DOHH2 (cell line): ENCODE measurements at regions not wholly inside any gene's neighbourhood (a gene's known extent, or its start where the extent isn't known, plus 50 kb on each side); places are given as distances from the start of the nearest gene placed in this dataset.

Experiments used
- H3F3A ChIP-seq: fragments of 200-600 bp; sonication (generic), shearing (Covaris generic); 2 replicates; pipeline ENCODE4 v1.6.0; 2016; ENCODE audit warnings: antibody characterized with exemption, mild to moderate bottlenecking; ENCODE audit not compliant: control insufficient read depth, insufficient read depth
- H3K27ac ChIP-seq: fragments of 200-600 bp; sonication (generic); 2 replicates; pipeline ENCODE4 v1.5.1; 2014; ENCODE audit warnings: low read depth, mild to moderate bottlenecking, low read length, moderate library complexity
- H3K27me3 ChIP-seq: fragments of 200-600 bp; sonication (generic); 2 replicates; pipeline ENCODE4 v1.6.1; 2014; ENCODE audit warnings: mild to moderate bottlenecking, low read length, mixed read lengths; ENCODE audit not compliant: control insufficient read depth
- H3K36me3 ChIP-seq: fragments of 200-600 bp; sonication (generic); 2 replicates; pipeline ENCODE4 v1.6.1; 2014; ENCODE audit warnings: mild to moderate bottlenecking, low read length, moderate library complexity, mixed read lengths; ENCODE audit not compliant: control insufficient read depth
- H3K4me1 ChIP-seq: fragments of 200-600 bp; sonication (generic); 2 replicates; pipeline ENCODE4 v1.6.1; 2014; ENCODE audit warnings: mild to moderate bottlenecking, low read length, mixed read lengths; ENCODE audit not compliant: control insufficient read depth
- H3K4me2 ChIP-seq: fragments of 200-600 bp; sonication (generic); 2 replicates; pipeline ENCODE4 v1.6.0; 2014; ENCODE audit warnings: mild to moderate bottlenecking, low read length, moderate library complexity
- H3K4me3 ChIP-seq: fragments of 200-600 bp; sonication (generic); 2 replicates; pipeline ENCODE4 v1.5.1; 2014; ENCODE audit warnings: mild to moderate bottlenecking, low read length, mixed read lengths
- H3K79me2 ChIP-seq: fragments of 200-600 bp; sonication (generic); 2 replicates; pipeline ENCODE4 v1.6.1; 2014; ENCODE audit warnings: mild to moderate bottlenecking, low read length, mixed read lengths; ENCODE audit not compliant: control insufficient read depth
- H3K9me2 ChIP-seq: fragments of 200-600 bp; sonication (generic); replicated peaks from 2 replicates; pipeline ENCODE4 v1.6.1; 2014; ENCODE audit warnings: mild to moderate bottlenecking, low read length, mixed read lengths; ENCODE audit not compliant: control insufficient read depth
- H3K9me3 ChIP-seq: fragments of 200-600 bp; sonication (generic); 2 replicates; pipeline ENCODE4 v1.6.1; 2014; ENCODE audit warnings: antibody characterized with exemption, low read length, mixed read lengths; ENCODE audit not compliant: control insufficient read depth, insufficient read depth
- H4K20me1 ChIP-seq: fragments of 200-600 bp; sonication (generic); 2 replicates; pipeline ENCODE4 v1.6.0; 2014; ENCODE audit warnings: low read depth, mild to moderate bottlenecking, antibody characterized with exemption, low read length, moderate library complexity; ENCODE audit not compliant: control insufficient read depth, insufficient read depth
- CTCF ChIP-seq: fragments of 200-600 bp; sonication (generic); IDR thresholded peaks from one replicate; pipeline ENCODE4 v1.5.1; 2014; ENCODE audit warnings: antibody characterized with exemption, mild to moderate bottlenecking, low read depth, low read length; ENCODE audit not compliant: poor library complexity, severe bottlenecking
- EZH2phosphoT487 ChIP-seq: fragments of 200-600 bp; sonication (generic); IDR thresholded peaks from 2 replicates; pipeline ENCODE4 v1.6.1; 2017; ENCODE audit warnings: borderline replicate concordance, mild to moderate bottlenecking, antibody characterized with exemption, low read length, moderate library complexity, mixed read lengths

DNA sequence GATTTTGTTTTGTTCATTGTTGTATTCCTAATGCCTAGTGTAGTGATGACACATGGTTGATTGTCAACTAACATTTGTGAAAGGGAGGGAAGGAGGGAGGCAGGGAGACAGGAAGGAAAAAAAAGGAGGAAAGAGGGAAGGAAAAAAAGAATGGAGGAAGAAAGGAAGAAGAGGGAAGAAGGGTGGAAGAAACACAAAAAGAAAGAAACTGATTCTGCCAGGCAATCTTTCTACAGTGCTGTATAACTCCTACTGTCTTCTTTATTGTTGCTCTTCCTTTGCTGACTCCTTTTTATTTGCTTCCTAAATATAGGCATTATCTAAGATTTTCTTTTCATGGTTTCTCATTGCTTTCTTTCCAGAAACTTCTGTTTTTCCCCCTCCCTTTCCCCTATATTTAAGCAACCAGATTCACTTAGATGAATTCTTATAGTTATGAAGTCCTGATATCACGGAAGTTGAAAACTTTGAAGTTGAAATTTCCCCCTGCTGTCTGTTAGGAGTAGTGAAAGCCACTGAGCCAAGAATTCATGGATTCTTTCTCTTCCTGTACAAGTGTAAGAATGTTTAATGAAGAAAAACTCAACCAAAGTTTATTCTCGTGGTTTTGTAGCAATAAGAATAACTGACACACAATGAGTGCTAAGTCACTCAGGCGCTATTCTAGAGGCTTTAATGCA lies 305.1 kb upstream of the FSHR start:
- Histone ChIP-seq H3K27me3 (no peaks in the 10 kb centered on the region), H3K4me3 (no peak overlapping the region), H3K27ac (no peak overlapping the region), H3K9me3 (no peaks in the 10 kb centered on the region), H3K4me2 (no peak overlapping the region), H3K4me1 (no peaks in the 10 kb centered on the region), H3F3A (no peaks in the 10 kb centered on the region), H4K20me1 (no peaks in the 10 kb centered on the region), H3K9me2 (no peaks in the 10 kb centered on the region), H3K36me3 (no peaks in the 10 kb centered on the region), H3K79me2 (no peaks in the 10 kb centered on the region)
- TF ChIP-seq CTCF: no peak
- TF ChIP-seq EZH2phosphoT487: no peak

GRCh38 chr2:49444005-49444404 lies 289.7 kb upstream of the FSHR start:
- Histone ChIP-seq H3K4me1 (no peaks in the 10 kb centered on the region), H3K4me2 (no peak overlapping the region), H3K36me3 (no peaks in the 10 kb centered on the region), H3F3A (no peaks in the 10 kb centered on the region), H3K27me3 (no peaks in the 10 kb centered on the region), H3K9me3 (no peaks in the 10 kb centered on the region), H3K9me2 (no peaks in the 10 kb centered on the region; the same call in 1 of the 2 replicates), H3K79me2 (no peaks in the 10 kb centered on the region), H3K4me3 (no peak overlapping the region), H4K20me1 (no peaks in the 10 kb centered on the region), H3K27ac (no peak overlapping the region)
- TF ChIP-seq EZH2phosphoT487 (no peak), CTCF (no peak)

GRCh38 chr2:49426996-49427395 lies 272.7 kb upstream of the FSHR start:
- H3K9me3 ChIP-seq: no peaks in the 10 kb centered on the region
- no peaks in the 10 kb centered on the region for H3K4me1 ChIP-seq
- no peaks in the 10 kb centered on the region for H3F3A ChIP-seq
- H3K79me2 ChIP-seq: no peaks in the 10 kb centered on the region
- no peak overlapping the region for H3K4me2 ChIP-seq
- no peak overlapping the region for H3K27ac ChIP-seq
- no peaks in the 10 kb centered on the region for H4K20me1 ChIP-seq
- no peaks in the 10 kb centered on the region for H3K36me3 ChIP-seq
- no peaks in the 10 kb centered on the region for H3K9me2 ChIP-seq
- H3K4me3 ChIP-seq: no peak overlapping the region
- no peaks in the 10 kb centered on the region for H3K27me3 ChIP-seq
- no peak for TF ChIP-seq EZH2phosphoT487
- TF ChIP-seq CTCF: no peak
